Neural cell (in vitro differentiated cells): ENCODE measurements at regions not wholly inside any gene's neighbourhood (a gene's known extent, or its start where the extent isn't known, plus 50 kb on each side); places are given as distances from the start of the nearest gene placed in this dataset.

Experiments used
- CTCF ChIP-seq: fragments of 450-650 bp; IDR thresholded peaks from 2 replicates; pipeline ENCODE4 v1.5.1; 2014; ENCODE audit warnings: antibody characterized with exemption, mild to moderate bottlenecking, moderate library complexity; ENCODE audit not compliant: poor library complexity, severe bottlenecking
- EP300 ChIP-seq: fragments of 450-650 bp; conservative IDR thresholded peaks from 2 replicates; pipeline ENCODE4 v1.6.1; 2014; ENCODE audit warnings: antibody characterized with exemption, mild to moderate bottlenecking, moderate library complexity; ENCODE audit not compliant: poor library complexity, severe bottlenecking
- EZH2 ChIP-seq: fragments of 200-600, 300-800 bp; shearing (Covaris generic), sonication (generic); IDR thresholded peaks from 2 replicates; pipeline ENCODE4 v1.6.1; 2014; ENCODE audit warnings: antibody characterized with exemption, low read length, borderline replicate concordance, mild to moderate bottlenecking; ENCODE audit not compliant: insufficient read depth, poor library complexity, severe bottlenecking
- MXI1 ChIP-seq: fragments of 450-650 bp; conservative IDR thresholded peaks from 2 replicates; pipeline ENCODE4 v1.6.1; 2014; ENCODE audit warnings: antibody characterized with exemption, mild to moderate bottlenecking; ENCODE audit not compliant: poor library complexity, severe bottlenecking
- POLR2AphosphoS5 ChIP-seq: IDR thresholded peaks from 2 replicates; pipeline ENCODE4 v1.6.1; 2012
- RAD21 ChIP-seq: fragments of 450-650 bp; conservative IDR thresholded peaks from 2 replicates; pipeline ENCODE4 v1.6.1; 2014; ENCODE audit warnings: antibody characterized with exemption, mild to moderate bottlenecking, moderate library complexity
- SMC3 ChIP-seq: fragments of 450-650 bp; conservative IDR thresholded peaks from 2 replicates; pipeline ENCODE4 v1.6.1; 2014; ENCODE audit warnings: antibody characterized with exemption, mild to moderate bottlenecking, moderate library complexity; ENCODE audit not compliant: poor library complexity
- TF ChIP-seq, protein P1 (sequence below): IDR thresholded peaks from 2 replicates; pipeline ENCODE4 v1.6.1; 2012; ENCODE audit warnings: borderline replicate concordance

- no peak for TF ChIP-seq CTCF
- no peak for TF ChIP-seq POLR2AphosphoS5
- TF ChIP-seq EP300, result no peak
- TF ChIP-seq SMC3, result no peak
- no peak for TF ChIP-seq MXI1
- TF ChIP-seq RAD21, result no peak
- TF ChIP-seq, protein P1, sequence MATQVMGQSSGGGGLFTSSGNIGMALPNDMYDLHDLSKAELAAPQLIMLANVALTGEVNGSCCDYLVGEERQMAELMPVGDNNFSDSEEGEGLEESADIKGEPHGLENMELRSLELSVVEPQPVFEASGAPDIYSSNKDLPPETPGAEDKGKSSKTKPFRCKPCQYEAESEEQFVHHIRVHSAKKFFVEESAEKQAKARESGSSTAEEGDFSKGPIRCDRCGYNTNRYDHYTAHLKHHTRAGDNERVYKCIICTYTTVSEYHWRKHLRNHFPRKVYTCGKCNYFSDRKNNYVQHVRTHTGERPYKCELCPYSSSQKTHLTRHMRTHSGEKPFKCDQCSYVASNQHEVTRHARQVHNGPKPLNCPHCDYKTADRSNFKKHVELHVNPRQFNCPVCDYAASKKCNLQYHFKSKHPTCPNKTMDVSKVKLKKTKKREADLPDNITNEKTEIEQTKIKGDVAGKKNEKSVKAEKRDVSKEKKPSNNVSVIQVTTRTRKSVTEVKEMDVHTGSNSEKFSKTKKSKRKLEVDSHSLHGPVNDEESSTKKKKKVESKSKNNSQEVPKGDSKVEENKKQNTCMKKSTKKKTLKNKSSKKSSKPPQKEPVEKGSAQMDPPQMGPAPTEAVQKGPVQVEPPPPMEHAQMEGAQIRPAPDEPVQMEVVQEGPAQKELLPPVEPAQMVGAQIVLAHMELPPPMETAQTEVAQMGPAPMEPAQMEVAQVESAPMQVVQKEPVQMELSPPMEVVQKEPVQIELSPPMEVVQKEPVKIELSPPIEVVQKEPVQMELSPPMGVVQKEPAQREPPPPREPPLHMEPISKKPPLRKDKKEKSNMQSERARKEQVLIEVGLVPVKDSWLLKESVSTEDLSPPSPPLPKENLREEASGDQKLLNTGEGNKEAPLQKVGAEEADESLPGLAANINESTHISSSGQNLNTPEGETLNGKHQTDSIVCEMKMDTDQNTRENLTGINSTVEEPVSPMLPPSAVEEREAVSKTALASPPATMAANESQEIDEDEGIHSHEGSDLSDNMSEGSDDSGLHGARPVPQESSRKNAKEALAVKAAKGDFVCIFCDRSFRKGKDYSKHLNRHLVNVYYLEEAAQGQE, result no peak
- TF ChIP-seq EZH2, result no peak
Measured at GRCh38 chr1:222918801-222919477, 104.1 kb downstream of the DISP1 start.
